Smooth muscle cell (in vitro differentiated cells): ENCODE measurements at regions not wholly inside any gene's neighbourhood (a gene's known extent, or its start where the extent isn't known, plus 50 kb on each side); places are given as distances from the start of the nearest gene placed in this dataset.

Experiments
- DNase-seq: peaks from one replicate; lab custom pipeline; 2025; ENCODE audit not compliant: unreplicated experiment; lab: John Stamatoyannopoulos, UW
- H2AFZ ChIP-seq: fragments of 200-600 bp; sonication (generic); 2 replicates; pipeline ENCODE4 v1.6.0; 2016; ENCODE audit warnings: antibody characterized with exemption, low read depth, mild to moderate bottlenecking
- H3F3A ChIP-seq: fragments of 200-600 bp; sonication (generic); 2 replicates; pipeline ENCODE4 v1.6.0; 2017; ENCODE audit warnings: antibody characterized with exemption, low read depth
- H3K27ac ChIP-seq: fragments of 200-600 bp; sonication (generic); 2 replicates; pipeline ENCODE4 v1.5.1; 2016; ENCODE audit warnings: low read depth, mild to moderate bottlenecking
- H3K27me3 ChIP-seq: fragments of 200-600 bp; sonication (generic); 2 replicates; pipeline ENCODE4 v1.6.1; 2016; ENCODE audit warnings: low read depth, mild to moderate bottlenecking
- H3K36me3 ChIP-seq: fragments of 200-600 bp; sonication (generic); 2 replicates; pipeline ENCODE4 v1.5.1; 2016; ENCODE audit warnings: low read depth
- H3K4me1 ChIP-seq: fragments of 200-600 bp; sonication (generic); 2 replicates; pipeline ENCODE4 v1.5.1; 2016; ENCODE audit warnings: low read depth
- H3K4me2 ChIP-seq: fragments of 200-600 bp; sonication (generic); 2 replicates; pipeline ENCODE4 v1.6.0; 2016; ENCODE audit warnings: mild to moderate bottlenecking
- H3K4me3 ChIP-seq: fragments of 200-600 bp; sonication (generic); 2 replicates; pipeline ENCODE4 v1.5.1; 2016; ENCODE audit warnings: mild to moderate bottlenecking
- H3K79me2 ChIP-seq: fragments of 200-600 bp; sonication (generic); 2 replicates; pipeline ENCODE4 v1.6.0; 2016; ENCODE audit warnings: low read depth, mild to moderate bottlenecking
- H3K9ac ChIP-seq: fragments of 200-600 bp; sonication (generic); 2 replicates; pipeline ENCODE4 v1.6.0; 2016; ENCODE audit warnings: low read depth
- H3K9me3 ChIP-seq: fragments of 200-600 bp; sonication (generic); replicated peaks from 2 replicates; pipeline ENCODE4 v1.5.1; 2016; ENCODE audit warnings: low read depth
- H4K20me1 ChIP-seq: fragments of 200-600 bp; sonication (generic); 2 replicates; pipeline ENCODE4 v1.6.0; 2016; ENCODE audit warnings: low read depth
- CTCF ChIP-seq: fragments of 200-600 bp; sonication (generic); IDR thresholded peaks from 2 replicates; pipeline ENCODE4 v1.5.1; 2017; ENCODE audit warnings: borderline replicate concordance, mild to moderate bottlenecking, antibody characterized with exemption; ENCODE audit not compliant: insufficient read depth, poor library complexity, severe bottlenecking
- WGBS: methylation state at CpG from one replicate; pipeline ENCODE4 v1.1.7; 2016; ENCODE audit warnings: low lambda C conversion rate; 5-methylcytosine and 5-hydroxymethylcytosine counted together

DNA sequence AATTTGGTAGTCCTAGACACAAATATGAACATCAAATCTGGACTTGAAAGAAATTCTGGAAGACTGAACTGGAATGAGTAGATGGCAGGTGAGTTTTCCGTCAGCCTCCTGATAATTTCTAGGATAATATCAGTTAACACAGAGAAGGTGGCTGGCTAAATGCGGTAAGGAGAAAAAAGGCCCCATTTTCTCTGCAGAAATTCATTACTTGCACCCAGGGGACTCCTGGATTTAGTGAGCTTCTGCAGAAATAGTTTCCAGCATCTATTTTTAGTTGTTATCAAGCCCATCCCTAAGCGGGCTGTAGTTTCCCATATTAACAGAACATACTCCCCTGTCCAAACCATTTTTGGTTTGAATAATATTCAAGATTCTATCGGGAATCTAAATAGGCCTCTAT, 181.9 kb upstream of the TCERG1L start:
- H3F3A ChIP-seq = no peaks in the 10 kb centered on the region
- H3K79me2 ChIP-seq = no peaks in the 10 kb centered on the region
- no peak overlapping the region for H2AFZ ChIP-seq
- no peaks in the 10 kb centered on the region for H3K4me1 ChIP-seq
- WGBS = 92% methylated on average over 4 of the region's 4 CpGs
- no peaks in the 10 kb centered on the region for H3K36me3 ChIP-seq
- no peak overlapping the region for H3K9ac ChIP-seq
- no peak overlapping the region for H3K27ac ChIP-seq
- no peaks in the 10 kb centered on the region for H3K9me3 ChIP-seq
- H3K27me3 ChIP-seq = no peaks in the 10 kb centered on the region
- TF ChIP-seq CTCF = no peak
- DNase-seq = no peak
- H4K20me1 ChIP-seq = no peaks in the 10 kb centered on the region
- no peak overlapping the region for H3K4me2 ChIP-seq
- H3K4me3 ChIP-seq = no peak overlapping the region

- TF ChIP-seq CTCF = no peak
- Histone ChIP-seq H4K20me1 (no peaks in the 10 kb centered on the region), H3K9ac (no peak overlapping the region), H3K27ac (no peak overlapping the region), H3K4me2 (no peak overlapping the region), H3K79me2 (no peaks in the 10 kb centered on the region), H3K4me3 (no peak overlapping the region), H3K9me3 (no peaks in the 10 kb centered on the region), H3K27me3 (no peaks in the 10 kb centered on the region), H3F3A (no peaks in the 10 kb centered on the region), H3K36me3 (no peaks in the 10 kb centered on the region), H3K4me1 (no peaks in the 10 kb centered on the region), H2AFZ (no peak overlapping the region)
- 94% methylated on average over 5 of the region's 5 CpGs for WGBS
- DNase-seq = no peak
Measured at GRCh38 chr10:131494451-131494850, 182.9 kb upstream of the TCERG1L start.

DNA sequence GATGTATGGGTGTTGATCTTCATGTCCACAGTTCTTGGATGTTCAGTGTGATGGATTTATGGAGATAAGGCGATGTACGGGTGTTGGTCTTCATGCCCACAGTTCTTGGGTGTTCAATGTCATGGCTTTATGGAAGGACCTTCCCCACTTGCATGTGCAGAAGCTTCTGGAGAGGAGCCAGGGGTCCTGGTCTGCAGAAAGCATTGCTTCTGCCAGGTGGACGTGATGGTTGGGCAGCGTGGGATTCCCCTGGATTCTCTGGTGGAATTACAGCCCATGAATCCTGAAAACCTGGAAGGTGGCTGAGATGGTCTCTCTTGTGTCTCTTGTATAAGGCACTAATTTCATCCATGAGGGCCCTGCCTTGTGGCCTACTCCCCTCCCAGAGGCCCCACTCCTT, 183.7 kb upstream of the TCERG1L start:
- Histone ChIP-seq H3K4me3 (no peak overlapping the region), H3K27me3 (no peaks in the 10 kb centered on the region), H2AFZ (no peak overlapping the region), H4K20me1 (no peaks in the 10 kb centered on the region), H3K36me3 (no peaks in the 10 kb centered on the region), H3K9me3 (no peaks in the 10 kb centered on the region), H3K27ac (no peak overlapping the region), H3K9ac (no peak overlapping the region), H3F3A (no peaks in the 10 kb centered on the region), H3K4me1 (no peaks in the 10 kb centered on the region), H3K79me2 (no peaks in the 10 kb centered on the region), H3K4me2 (no peak overlapping the region)
- WGBS = 81% methylated on average over 4 of the region's 4 CpGs
- TF ChIP-seq CTCF = no peak
- no peak for DNase-seq

DNA sequence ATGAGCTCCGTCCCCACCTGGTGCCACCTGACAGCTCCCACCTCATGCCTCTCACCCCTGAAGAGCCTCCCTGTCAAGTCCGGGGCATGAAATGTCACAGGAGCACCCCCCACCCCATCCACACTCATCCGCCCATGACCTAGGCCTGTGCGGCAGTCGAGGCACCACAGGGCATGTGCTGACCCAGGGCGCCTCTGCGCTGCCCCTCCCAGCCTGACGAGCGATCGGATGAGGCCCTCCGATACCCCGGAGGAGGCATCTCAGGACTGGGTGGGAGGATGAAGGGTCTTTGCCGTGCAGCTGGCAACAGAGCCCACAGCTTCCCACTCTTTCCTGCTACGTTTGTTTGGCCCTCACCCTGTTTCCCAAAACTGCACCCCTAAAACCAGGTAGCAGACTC, 184.4 kb upstream of the TCERG1L start:
- H3K4me1 ChIP-seq = no peaks in the 10 kb centered on the region
- H2AFZ ChIP-seq = no peak overlapping the region
- no peaks in the 10 kb centered on the region for H3K36me3 ChIP-seq
- no peak overlapping the region for H3K4me2 ChIP-seq
- H4K20me1 ChIP-seq = no peaks in the 10 kb centered on the region
- H3K27ac ChIP-seq = no peak overlapping the region
- no peak overlapping the region for H3K4me3 ChIP-seq
- H3F3A ChIP-seq = no peaks in the 10 kb centered on the region
- no peak overlapping the region for H3K9ac ChIP-seq
- TF ChIP-seq CTCF = no peak
- H3K27me3 ChIP-seq = no peaks in the 10 kb centered on the region
- H3K9me3 ChIP-seq = no peaks in the 10 kb centered on the region
- no peak for DNase-seq
- no peaks in the 10 kb centered on the region for H3K79me2 ChIP-seq
- 94% methylated on average over 14 of the region's 14 CpGs for WGBS
